ENCODE measurements at regions not wholly inside any gene's neighbourhood (a gene's known extent, or its start where the extent isn't known, plus 50 kb on each side); places are given as distances from the start of the nearest gene placed in this dataset.
A peak's percentile ranks its signal among the peaks of the same experiment; 100 is the strongest.

GRCh38 chr14:84927096-84927827 is 602.7 kb upstream of the FLRT2 start:
- TF ChIP-seq CTCF (IDR thresholded peaks at IDR 0.05; ENCODE audit: poor library complexity, severe bottlenecking) = no peak
- peak; percentile 98 for TF ChIP-seq EP300 (conservative IDR thresholded peaks at IDR 0.05; ENCODE audit: poor library complexity, severe bottlenecking)
- TF ChIP-seq POLR2AphosphoS5 (IDR thresholded peaks at IDR 0.05) = peak; percentile 81
- TF ChIP-seq TAF1 (IDR thresholded peaks at IDR 0.05; ENCODE audit: low read depth) = no peak
- no peak for TF ChIP-seq EZH2 (IDR thresholded peaks at IDR 0.05; ENCODE audit: borderline replicate concordance, insufficient read depth, low read length, poor library complexity, severe bottlenecking)
